Stimulated activated CD4-positive, alpha-beta T cell treated with anti-CD3 and anti-CD28 coated beads, Interleukin-2, amount 100 ng/mL, for 48 hours (primary cell): ENCODE measurements at regions not wholly inside any gene's neighbourhood (a gene's known extent, or its start where the extent isn't known, plus 50 kb on each side); places are given as distances from the start of the nearest gene placed in this dataset.
"Not testable (repeated sequence)": the region's sequence is repeated elsewhere in the genome, so short reads cannot be mapped to it uniquely, and the experiment has no call there.

Source experiments
- DNase-seq, 2 donors: peaks; one replicate each; pipeline ENCODE4 v3.0.0-alpha.2; 2020

DNA sequence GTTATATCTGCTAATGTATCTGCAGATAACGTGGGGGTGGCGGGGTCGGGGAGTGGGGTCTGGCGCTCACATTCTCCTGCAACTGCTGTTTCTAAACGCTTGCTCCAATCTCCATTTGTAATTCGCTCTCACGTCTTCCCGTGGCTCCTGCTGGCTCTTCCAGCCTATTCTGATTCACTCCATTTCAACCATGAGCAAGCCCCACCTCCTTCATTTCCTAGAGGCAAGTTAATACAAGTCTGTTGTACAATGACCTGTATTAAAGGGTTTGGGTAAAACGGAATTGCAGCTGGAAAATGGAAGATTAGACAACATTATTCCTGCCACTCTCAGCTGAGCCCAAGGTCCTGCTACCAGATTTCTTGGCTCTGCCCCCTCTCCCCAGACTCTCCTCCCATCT lies 132.3 kb downstream of the CSNK2A3 start:
- no peak for DNase-seq

GRCh38 chr11:11218629-11218986 lies 134.4 kb downstream of the CSNK2A3 start:
- DNase-seq = no peak

DNA sequence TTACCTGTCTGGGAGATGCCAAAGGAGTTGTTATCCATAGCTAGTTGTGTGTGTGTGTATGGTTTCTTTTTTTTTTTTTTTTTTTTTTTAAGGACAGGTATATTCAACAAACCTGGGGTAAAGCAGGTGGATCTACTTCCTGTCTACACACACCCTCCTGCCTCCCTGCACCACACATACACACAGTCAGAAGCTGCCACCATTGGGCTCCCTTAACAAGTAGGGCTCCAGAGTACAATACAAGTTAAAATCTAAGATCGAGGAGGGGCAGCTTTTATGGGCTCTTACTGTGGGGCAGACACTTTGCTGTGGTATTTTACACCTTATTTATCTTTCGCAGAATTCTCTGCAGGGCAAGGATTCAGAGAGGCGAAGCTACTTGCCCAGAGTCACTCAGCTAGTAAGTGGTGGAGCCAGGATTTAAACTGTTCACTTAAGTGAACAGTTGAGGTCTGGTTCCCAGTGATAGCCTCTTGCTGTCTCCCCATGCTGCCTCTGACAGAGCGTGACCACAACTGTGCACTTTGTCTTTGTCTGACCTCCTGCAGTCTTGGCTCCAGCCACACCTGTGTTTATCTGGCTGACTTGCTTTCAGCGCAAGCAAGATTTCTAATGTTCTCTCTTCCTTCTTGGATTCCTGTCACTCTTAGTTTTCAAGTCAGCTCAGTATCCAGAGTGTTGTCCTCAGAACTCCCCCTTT lies 135.0 kb downstream of the CSNK2A3 start:
- DNase-seq = no peak

GRCh38 chr11:11217289-11217928 lies 135.6 kb downstream of the CSNK2A3 start:
- DNase-seq = no peak

DNA sequence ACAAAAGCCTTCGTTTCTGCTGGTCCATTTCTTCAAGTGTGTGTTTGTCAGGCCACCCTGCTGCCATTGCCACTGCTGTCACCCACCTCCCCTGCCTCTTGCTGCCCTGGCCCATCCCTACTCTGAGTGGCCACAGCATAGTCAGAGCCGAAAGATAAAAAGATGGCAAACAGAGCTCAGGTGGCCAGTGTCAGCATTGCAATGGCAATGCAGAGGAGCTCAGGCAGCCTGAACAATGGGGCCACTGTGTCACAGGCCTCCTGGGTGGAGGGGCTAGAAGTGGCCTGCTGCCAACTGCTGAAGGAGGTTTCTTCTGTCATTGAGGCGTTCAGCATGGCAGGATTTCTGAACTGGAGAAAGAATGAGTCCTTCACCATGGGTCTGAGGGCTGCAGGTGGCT lies 137.1 kb downstream of the CSNK2A3 start:
- DNase-seq = no peak

GRCh38 chr11:11215058-11215815 lies 137.8 kb downstream of the CSNK2A3 start:
- no peak for DNase-seq

- DNase-seq = no peak
These were observed 139.9 kb downstream of the CSNK2A3 start for GRCh38 chr11:11213117-11213516.

GRCh38 chr11:11211888-11212287 lies 141.2 kb downstream of the CSNK2A3 start:
- no peak for DNase-seq

DNA sequence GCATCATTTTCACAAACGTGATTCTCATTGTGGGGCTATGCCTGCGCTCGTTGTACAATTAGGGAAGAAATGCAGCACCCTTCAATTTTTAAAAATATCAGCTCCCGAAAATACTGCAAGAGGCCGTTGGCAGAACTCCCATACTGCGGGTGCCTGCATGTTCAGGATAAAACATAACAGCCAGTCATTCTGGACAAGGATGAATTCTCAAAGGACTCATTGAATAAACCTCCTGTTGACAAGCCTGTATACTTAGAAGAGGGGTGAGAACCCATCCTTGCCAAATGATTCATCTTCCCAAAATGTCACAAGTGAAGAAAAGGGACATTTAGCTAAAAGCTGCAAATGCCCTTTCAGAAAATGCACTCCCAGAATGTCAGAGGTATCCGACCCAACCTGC lies 141.9 kb downstream of the CSNK2A3 start:
- DNase-seq = no peak

GRCh38 chr11:11210446-11210845 lies 142.6 kb downstream of the CSNK2A3 start:
- no peak for DNase-seq

- DNase-seq = no peak
These were observed 143.1 kb downstream of the CSNK2A3 start for GRCh38 chr11:11209967-11210366.

GRCh38 chr11:11208994-11209393 lies 144.1 kb downstream of the CSNK2A3 start:
- no peak for DNase-seq

DNA sequence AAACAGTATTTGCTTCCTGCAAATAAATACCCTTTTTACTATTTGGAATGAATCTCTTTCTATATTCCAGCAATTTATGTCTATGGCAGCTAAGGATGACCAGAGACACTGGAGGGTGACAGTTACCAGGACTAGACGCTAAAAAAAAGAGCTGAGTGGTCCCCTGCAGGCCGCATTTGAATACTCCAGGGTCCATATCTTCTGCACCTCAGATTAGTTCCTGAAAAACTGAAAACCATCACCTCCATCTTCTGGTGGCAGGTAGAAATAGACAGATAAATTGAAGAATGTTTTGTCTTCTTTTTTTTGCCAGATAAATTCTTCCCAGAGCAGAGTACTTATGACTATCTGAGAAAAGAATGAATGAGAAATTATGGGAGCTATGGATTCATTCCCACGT lies 145.6 kb downstream of the CSNK2A3 start:
- no peak for DNase-seq

DNA sequence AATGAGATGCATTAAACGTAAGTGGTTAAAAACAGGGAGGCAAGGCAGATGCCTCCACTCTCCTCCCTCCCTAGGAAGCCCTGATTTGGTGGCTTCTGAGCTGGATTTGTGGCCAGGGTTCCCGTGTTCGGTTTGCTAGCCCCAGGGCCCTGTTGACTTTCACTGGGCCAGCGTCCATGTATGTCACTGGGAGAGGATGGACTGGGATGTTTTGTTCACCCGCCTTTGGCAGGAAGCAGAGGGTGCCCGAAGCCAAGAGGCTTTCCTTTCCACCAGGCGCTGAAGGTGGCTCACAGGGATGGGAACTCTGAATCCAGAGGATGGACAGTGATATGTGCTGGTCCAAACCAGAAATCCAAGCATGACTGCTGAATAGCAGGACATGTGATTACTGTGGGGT lies 146.6 kb downstream of the CSNK2A3 start:
- DNase-seq = no peak

GRCh38 chr11:11202885-11203284 lies 150.2 kb downstream of the CSNK2A3 start:
- DNase-seq = no peak

- not testable (repeated sequence) for DNase-seq
These were observed 151.7 kb downstream of the CSNK2A3 start for GRCh38 chr11:11201302-11201701.

GRCh38 chr11:11192541-11192940 lies 160.5 kb downstream of the CSNK2A3 start:
- no peak for DNase-seq

DNA sequence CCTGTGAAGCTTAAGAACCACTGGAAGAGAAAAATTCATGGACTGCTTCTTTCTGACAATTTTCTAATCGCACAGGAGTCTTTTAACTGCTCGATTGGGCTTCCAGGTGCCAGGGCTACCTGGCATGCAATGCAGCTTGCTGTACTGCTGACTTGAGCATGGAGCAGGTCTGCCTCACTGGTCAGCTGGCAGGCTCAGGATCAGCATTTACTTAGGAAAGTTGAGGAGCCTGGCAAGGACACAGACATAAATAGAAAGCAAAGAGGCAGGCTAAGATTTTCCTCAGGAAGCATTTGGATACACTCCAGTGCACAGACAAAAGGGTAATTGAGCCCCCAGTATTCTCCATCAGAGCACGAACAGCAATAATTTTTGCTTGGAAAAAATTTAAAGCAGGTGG lies 163.5 kb downstream of the CSNK2A3 start:
- DNase-seq = no peak

GRCh38 chr11:11186249-11186648 lies 166.8 kb downstream of the CSNK2A3 start:
- DNase-seq = no peak

GRCh38 chr11:11182261-11182660 lies 170.8 kb downstream of the CSNK2A3 start:
- no peak for DNase-seq

- DNase-seq = no peak
These were observed 174.1 kb downstream of the CSNK2A3 start for GRCh38 chr11:11178671-11179638.

DNA sequence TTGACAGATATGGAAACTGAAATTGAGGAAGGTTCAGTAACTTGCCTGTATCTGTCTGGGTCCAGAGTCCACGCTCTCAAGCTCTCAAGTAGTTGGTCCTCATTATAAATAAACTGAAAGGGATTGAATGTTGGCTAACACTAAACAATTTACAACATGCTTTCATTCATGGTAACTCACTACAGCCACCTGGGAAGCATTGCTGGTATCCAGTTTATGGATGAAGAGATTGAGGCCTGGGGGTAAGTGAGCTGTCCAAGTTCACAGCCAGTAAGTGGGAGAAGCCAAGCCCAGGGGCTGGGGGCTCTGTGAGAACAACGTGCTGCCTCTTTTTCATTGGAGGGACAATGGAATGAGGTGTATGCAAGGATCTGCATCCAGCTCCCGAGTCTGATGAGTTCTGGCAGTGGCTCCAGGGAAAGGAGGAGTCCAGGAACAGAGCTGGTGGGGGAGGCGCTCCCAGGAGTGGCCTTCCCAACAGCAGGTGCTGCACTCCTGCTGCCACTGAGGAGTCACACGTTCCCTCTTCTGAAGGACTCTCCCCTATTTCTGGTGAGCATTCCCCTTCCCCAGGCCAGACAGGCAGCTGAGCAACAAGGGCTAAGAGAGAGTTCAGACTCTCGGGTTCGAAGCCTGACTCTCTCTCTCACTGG lies 175.8 kb downstream of the CSNK2A3 start:
- DNase-seq = no peak
